CD8-positive, alpha-beta memory T cell (primary cell): ENCODE measurements at regions not wholly inside any gene's neighbourhood (a gene's known extent, or its start where the extent isn't known, plus 50 kb on each side); places are given as distances from the start of the nearest gene placed in this dataset.
"Not testable (repeated sequence)": the region's sequence is repeated elsewhere in the genome, so short reads cannot be mapped to it uniquely, and the experiment has no call there.

Experiments
- CTCF ChIA-PET: fragments of 350-600 bp; sonication (Branson Sonifier 250); formaldehyde crosslinking; loops from one replicate; lab custom pipeline; 2021; ENCODE audit warnings: antibody characterized with exemption; lab: Charles Lee
- POLR2A ChIA-PET: fragments of 350-600 bp; sonication (Branson Sonifier 250); formaldehyde crosslinking; loops from one replicate; lab custom pipeline; 2021; ENCODE audit warnings: antibody characterized with exemption; lab: Charles Lee
- DNase-seq, 5 donors: peaks; one replicate each; pipeline versions ENCODE4 v3.0.0 to v3.0.0-alpha.2; 2020 to 2022; ENCODE audit warnings: mixed read lengths in 1 of 5
- H3K27ac ChIP-seq: one replicate; pipeline ENCODE4 v1.7.0; 2013; ENCODE audit warnings: low read depth, mild to moderate bottlenecking, low read length, moderate library complexity
- H3K27me3 ChIP-seq: 2 replicates; pipeline ENCODE4 v1.7.0; 2013; ENCODE audit warnings: low read length, mild to moderate bottlenecking; ENCODE audit not compliant: insufficient read depth, poor library complexity, severe bottlenecking
- H3K36me3 ChIP-seq: 2 replicates; pipeline ENCODE4 v1.7.0; 2013; ENCODE audit warnings: mild to moderate bottlenecking, low read length, moderate library complexity; ENCODE audit not compliant: insufficient read depth
- H3K4me1 ChIP-seq: 2 replicates; pipeline ENCODE4 v1.7.0; 2013; ENCODE audit warnings: mild to moderate bottlenecking, low read length, moderate library complexity; ENCODE audit not compliant: insufficient read depth
- H3K4me3 ChIP-seq: 2 replicates; pipeline ENCODE4 v1.7.0; 2013; ENCODE audit warnings: mild to moderate bottlenecking, low read length
- H3K9me3 ChIP-seq: 2 replicates; pipeline ENCODE4 v1.7.0; 2013; ENCODE audit warnings: mild to moderate bottlenecking, low read length
- H3K27ac Mint-ChIP-seq, 8 donors: one replicate each; pipeline ENCODE4 v1.8.0; 2020 to 2021; ENCODE audit warnings: mixed read lengths in 8 of 8, mild to moderate bottlenecking in 6 of 8, inconsistent platforms in 3 of 8, moderate library complexity in 3 of 8
- H3K27me3 Mint-ChIP-seq, 2 donors: one replicate each; pipeline ENCODE4 v1.8.0; 2020 to 2021; ENCODE audit warnings: mixed read lengths in 2 of 2, mild to moderate bottlenecking in 1 of 2, moderate library complexity in 1 of 2
- H3K36me3 Mint-ChIP-seq, 3 donors: one replicate each; pipeline ENCODE4 v1.8.0; 2020 to 2021; ENCODE audit warnings: mixed read lengths in 3 of 3, inconsistent platforms in 1 of 3, mild to moderate bottlenecking in 1 of 3
- H3K4me1 Mint-ChIP-seq, 3 donors: one replicate each; pipeline ENCODE4 v1.8.0; 2020 to 2021; ENCODE audit warnings: mixed read lengths in 3 of 3, inconsistent platforms in 1 of 3, mild to moderate bottlenecking in 1 of 3
- H3K4me3 Mint-ChIP-seq, 7 donors: one replicate each; pipeline ENCODE4 v1.8.0; 2020 to 2021; ENCODE audit warnings: mixed read lengths in 7 of 7, mild to moderate bottlenecking in 6 of 7, moderate library complexity in 4 of 7, inconsistent platforms in 2 of 7
- H3K9me3 Mint-ChIP-seq, 5 donors: one replicate each; pipeline ENCODE4 v1.8.0; 2020 to 2022; ENCODE audit warnings: mixed read lengths in 5 of 5, mild to moderate bottlenecking in 3 of 5, moderate library complexity in 2 of 5, inconsistent platforms in 1 of 5

DNA sequence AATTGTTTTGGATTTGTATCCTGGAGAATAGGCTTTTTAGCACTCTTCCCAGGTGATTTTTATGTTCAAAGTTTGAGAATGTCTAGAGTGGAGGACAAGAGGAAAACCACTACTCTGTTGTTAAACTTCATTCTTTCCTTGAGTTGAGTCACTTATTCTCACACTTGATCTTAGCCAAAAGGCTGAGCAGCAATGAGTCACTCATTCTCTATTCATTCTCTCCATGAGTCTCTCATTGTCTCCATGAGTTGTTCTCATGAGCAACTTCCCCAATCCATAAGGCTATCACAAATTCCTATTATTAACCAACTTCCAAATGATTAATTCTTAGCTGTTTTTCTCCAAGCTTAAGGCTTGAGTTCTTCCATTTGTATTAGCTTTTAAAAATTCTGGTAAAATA lies 1393.3 kb downstream of the CDH8 start:
- Mint-ChIP-seq H3K9me3 (peaks cover 11 to 51% (median 13%) of the 10 kb centered on the region in 5 donors), H3K4me1 (no peaks in the 10 kb centered on the region), H3K27ac (no peak overlapping the region), H3K27me3 (no peaks in the 10 kb centered on the region), H3K4me3 (no peak overlapping the region), H3K36me3 (no peaks in the 10 kb centered on the region)
- Histone ChIP-seq H3K4me3 (no peak overlapping the region), H3K27me3 (no peaks in the 10 kb centered on the region), H3K9me3 (no peaks in the 10 kb centered on the region), H3K36me3 (no peaks in the 10 kb centered on the region), H3K4me1 (no peaks in the 10 kb centered on the region), H3K27ac (no peak overlapping the region)
- ChIA-PET CTCF (interaction anchor here (0.7 kb wide), 1 partner anchor 21 kb away, joined by 3 read pairs; no protein-coding TSS in a partner anchor), POLR2A (no interaction called here)
- DNase-seq, result no peak

DNA sequence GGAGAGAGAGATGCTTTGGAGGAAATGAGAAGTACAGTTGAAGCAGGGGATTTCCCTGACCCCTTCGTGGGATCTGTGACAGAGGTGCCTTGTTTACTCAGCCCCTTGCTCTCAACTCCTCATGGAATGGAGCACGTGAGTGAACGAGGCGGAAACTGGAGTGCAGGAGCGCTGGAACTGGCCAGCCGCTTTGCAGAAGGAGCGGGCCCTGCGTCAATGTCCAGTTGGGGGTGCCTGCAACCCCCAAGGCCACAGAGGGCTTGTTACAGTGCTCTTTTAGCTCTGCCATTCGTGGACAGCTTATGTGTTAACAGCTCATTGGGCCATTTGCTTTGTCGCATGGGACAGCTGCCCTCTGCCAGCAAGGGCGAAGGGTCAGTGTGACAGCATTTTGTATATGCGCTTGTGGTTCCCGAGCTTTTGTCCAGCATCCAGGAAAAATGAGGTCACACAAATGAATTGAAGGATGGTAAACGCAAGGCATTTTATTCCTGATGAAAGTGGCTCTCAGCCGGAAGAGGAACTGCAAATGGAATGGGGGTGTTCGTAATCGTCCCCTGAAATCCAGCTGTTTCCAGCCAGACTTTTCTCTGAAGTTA lies 1395.1 kb downstream of the CDH8 start:
- no peak overlapping the region for H3K27ac ChIP-seq
- ChIA-PET POLR2A (no interaction called here), CTCF (no interaction called here)
- no peaks in the 10 kb centered on the region for H3K36me3 Mint-ChIP-seq
- H3K36me3 ChIP-seq, result no peaks in the 10 kb centered on the region
- H3K27me3 ChIP-seq, result no peaks in the 10 kb centered on the region
- no peak for DNase-seq
- no peaks in the 10 kb centered on the region for H3K9me3 ChIP-seq
- no peak overlapping the region for H3K4me3 ChIP-seq
- H3K4me3 Mint-ChIP-seq, result no peak overlapping the region
- H3K27ac Mint-ChIP-seq, result no peak overlapping the region
- no peaks in the 10 kb centered on the region for H3K4me1 Mint-ChIP-seq
- no peaks in the 10 kb centered on the region for H3K4me1 ChIP-seq
- no peaks in the 10 kb centered on the region for H3K27me3 Mint-ChIP-seq
- peaks cover 11 to 48% (median 17%) of the 10 kb centered on the region in 5 donors for H3K9me3 Mint-ChIP-seq

DNA sequence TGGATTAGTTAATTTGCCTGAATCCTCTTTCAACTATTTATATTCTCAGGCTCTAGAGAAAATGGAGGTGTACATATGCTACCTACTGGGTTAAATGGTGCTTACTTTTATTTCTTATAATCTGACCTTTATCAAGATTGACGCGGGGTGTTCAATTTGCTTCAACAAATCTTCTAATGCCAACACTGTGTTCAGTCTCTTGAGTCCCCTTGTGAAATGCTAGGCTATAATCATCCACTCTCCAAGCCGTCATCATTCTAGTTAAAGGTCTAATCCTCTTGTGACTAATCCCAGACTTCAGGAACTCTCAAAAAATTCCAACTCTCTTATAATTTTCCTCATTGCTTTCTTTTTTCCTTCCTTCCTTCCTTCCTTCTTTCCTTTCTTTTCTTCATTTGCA lies 1396.2 kb downstream of the CDH8 start:
- Mint-ChIP-seq H3K4me1 (no peaks in the 10 kb centered on the region), H3K27ac (no peak overlapping the region), H3K27me3 (no peaks in the 10 kb centered on the region), H3K4me3 (no peak overlapping the region), H3K9me3 (peaks cover 11 to 52% (median 18%) of the 10 kb centered on the region in 5 donors), H3K36me3 (no peaks in the 10 kb centered on the region)
- ChIA-PET POLR2A (no interaction called here), CTCF (no interaction called here)
- H3K36me3 ChIP-seq, result no peaks in the 10 kb centered on the region
- H3K27ac ChIP-seq, result no peak overlapping the region
- no peaks in the 10 kb centered on the region for H3K27me3 ChIP-seq
- no peak for DNase-seq
- H3K9me3 ChIP-seq, result no peaks in the 10 kb centered on the region
- H3K4me1 ChIP-seq, result no peaks in the 10 kb centered on the region
- no peak overlapping the region for H3K4me3 ChIP-seq

DNA sequence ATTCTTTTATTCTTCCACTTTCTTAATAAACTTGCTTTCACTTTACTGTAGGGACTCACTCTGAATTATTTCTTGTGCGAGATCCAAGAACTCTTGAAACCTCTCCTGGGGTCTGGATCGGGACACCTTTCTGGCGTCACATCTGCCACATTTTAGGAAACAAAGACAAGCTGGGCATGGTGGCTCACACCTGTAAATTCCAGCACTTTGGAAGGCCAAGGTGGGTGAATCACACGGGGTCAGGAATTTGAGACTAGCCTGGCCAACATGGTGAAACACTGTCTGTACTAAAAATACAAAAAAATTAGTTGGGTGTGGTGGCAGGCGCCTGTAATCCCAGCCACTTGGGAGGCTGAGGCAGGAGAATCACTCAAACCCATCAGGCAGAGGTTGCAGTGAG lies 1399.6 kb downstream of the CDH8 start:
- H3K36me3 Mint-ChIP-seq, H3K4me3 ChIP-seq, H3K4me1 ChIP-seq, H3K4me1 Mint-ChIP-seq, H3K4me3 Mint-ChIP-seq, H3K27ac ChIP-seq, H3K27me3 ChIP-seq, CTCF ChIA-PET, DNase-seq, H3K27me3 Mint-ChIP-seq, H3K36me3 ChIP-seq, H3K27ac Mint-ChIP-seq, POLR2A ChIA-PET, H3K9me3 ChIP-seq: not testable (repeated sequence)
- peaks cover 16 to 55% (median 23%) of the 10 kb centered on the region in 5 donors for H3K9me3 Mint-ChIP-seq

DNA sequence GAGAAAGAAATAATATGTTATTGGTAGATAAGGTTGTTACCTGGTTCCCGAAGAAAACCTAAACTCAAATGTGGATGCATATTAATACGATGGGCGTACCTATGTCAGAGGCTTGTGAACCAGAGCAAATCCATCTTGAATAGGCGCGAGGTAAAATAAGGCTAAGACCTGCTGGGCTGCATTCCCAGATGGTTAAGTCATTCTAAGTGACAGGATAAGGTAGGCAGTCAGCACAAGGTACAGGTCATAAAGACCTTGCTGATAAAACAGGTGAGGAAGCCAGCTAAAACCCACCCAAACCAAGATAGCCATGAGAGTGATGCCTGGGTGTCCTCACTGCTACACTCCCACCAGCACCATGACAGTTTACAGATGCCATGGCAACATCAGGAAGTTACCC lies 1400.1 kb downstream of the CDH8 start:
- CTCF ChIA-PET, result no interaction called here
- Mint-ChIP-seq H3K9me3 (peaks cover 16 to 57% (median 23%) of the 10 kb centered on the region in 5 donors), H3K27me3 (no peaks in the 10 kb centered on the region), H3K27ac (no peak overlapping the region), H3K4me3 (no peak overlapping the region), H3K4me1 (no peaks in the 10 kb centered on the region), H3K36me3 (no peaks in the 10 kb centered on the region)
- POLR2A ChIA-PET, result no interaction called here
- no peaks in the 10 kb centered on the region for H3K4me1 ChIP-seq
- no peaks in the 10 kb centered on the region for H3K36me3 ChIP-seq
- no peaks in the 10 kb centered on the region for H3K9me3 ChIP-seq
- H3K27ac ChIP-seq, result no peak overlapping the region
- no peaks in the 10 kb centered on the region for H3K27me3 ChIP-seq
- no peak overlapping the region for H3K4me3 ChIP-seq
- no peak for DNase-seq

DNA sequence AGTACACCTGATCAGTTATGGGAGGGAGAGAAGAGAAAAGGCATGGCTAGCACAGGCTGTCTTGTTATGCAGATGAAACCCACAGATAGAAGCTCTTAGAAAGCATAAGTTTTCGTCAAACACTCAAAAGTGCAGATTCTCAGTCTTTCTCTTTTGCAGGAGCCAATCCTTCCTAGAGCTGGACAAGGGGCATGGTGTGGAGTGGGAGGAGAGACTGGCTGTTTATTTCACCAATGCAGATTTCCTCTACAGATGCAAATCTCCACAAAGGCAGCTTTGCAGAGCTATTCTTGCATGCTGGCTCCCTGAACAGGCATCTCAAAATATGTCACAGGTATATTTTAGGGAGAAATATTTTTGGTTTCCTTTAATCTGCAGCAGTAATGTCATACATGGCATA lies 1400.7 kb downstream of the CDH8 start:
- DNase-seq, result no peak
- POLR2A ChIA-PET, result no interaction called here
- Mint-ChIP-seq H3K4me3 (no peak overlapping the region), H3K4me1 (no peaks in the 10 kb centered on the region), H3K9me3 (peaks cover 13 to 63% (median 23%) of the 10 kb centered on the region in 5 donors), H3K27ac (no peak overlapping the region), H3K36me3 (no peaks in the 10 kb centered on the region), H3K27me3 (no peaks in the 10 kb centered on the region)
- no peaks in the 10 kb centered on the region for H3K27me3 ChIP-seq
- CTCF ChIA-PET, result no interaction called here
- H3K27ac ChIP-seq, result no peak overlapping the region
- H3K4me1 ChIP-seq, result no peaks in the 10 kb centered on the region
- H3K36me3 ChIP-seq, result no peaks in the 10 kb centered on the region
- no peaks in the 10 kb centered on the region for H3K9me3 ChIP-seq
- H3K4me3 ChIP-seq, result no peak overlapping the region

DNA sequence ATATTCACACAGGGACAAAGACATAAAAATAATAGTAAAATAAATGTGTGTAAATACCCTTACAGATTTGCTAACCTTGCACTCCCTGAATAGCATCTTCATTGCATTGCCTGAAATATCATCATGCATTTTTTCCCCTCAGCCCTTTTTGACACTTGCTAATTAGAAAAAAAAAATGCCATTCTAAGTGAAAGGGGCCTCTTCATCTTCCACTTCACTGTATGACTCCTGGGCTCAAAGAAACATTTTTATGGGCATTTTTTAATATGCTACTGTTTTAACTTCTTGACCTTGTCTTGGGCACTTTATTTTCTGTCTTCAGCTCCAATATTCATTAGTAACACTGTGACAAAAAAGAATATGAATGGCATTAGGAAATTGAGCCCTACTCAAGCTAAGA lies 1424.4 kb downstream of the CDH8 start:
- H3K4me1 ChIP-seq, result no peaks in the 10 kb centered on the region
- CTCF ChIA-PET, result no interaction called here

DNA sequence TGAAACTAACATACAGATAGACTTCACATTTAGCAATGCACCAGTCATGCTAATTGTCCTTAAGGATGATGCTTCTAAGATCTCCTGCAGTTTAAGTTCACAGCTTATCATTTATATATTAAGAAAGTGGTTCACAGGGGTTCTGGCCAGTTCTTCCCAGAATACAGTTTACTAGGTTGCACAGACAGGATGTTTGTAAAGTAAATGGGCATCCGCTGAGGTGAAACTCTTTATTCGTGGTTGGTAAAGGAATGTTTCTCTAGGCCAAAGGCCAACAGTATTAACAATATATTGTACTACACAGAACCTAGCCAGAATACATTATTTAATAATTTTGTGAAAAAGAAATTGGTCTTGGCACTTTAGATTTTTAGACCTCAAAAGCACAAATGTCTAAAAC lies 1427.3 kb downstream of the CDH8 start:
- POLR2A ChIA-PET, result no interaction called here

More for the DNA sequence above, 1424.4 kb downstream of the CDH8 start:
- Mint-ChIP-seq H3K27ac (no peak overlapping the region), H3K4me3 (no peak overlapping the region), H3K9me3 (peaks cover 7 to 53% (median 23%) of the 10 kb centered on the region in 5 donors), H3K4me1 (no peaks in the 10 kb centered on the region), H3K27me3 (no peaks in the 10 kb centered on the region), H3K36me3 (no peaks in the 10 kb centered on the region)
- H3K9me3 ChIP-seq, result no peaks in the 10 kb centered on the region
- POLR2A ChIA-PET, result no interaction called here
- no peak overlapping the region for H3K27ac ChIP-seq
- no peak for DNase-seq
- no peak overlapping the region for H3K4me3 ChIP-seq
- no peaks in the 10 kb centered on the region for H3K27me3 ChIP-seq
- H3K36me3 ChIP-seq, result no peaks in the 10 kb centered on the region

More for the DNA sequence above, 1427.3 kb downstream of the CDH8 start:
- no peaks in the 10 kb centered on the region for H3K36me3 Mint-ChIP-seq
- H3K4me3 Mint-ChIP-seq, result no peak overlapping the region
- no peaks in the 10 kb centered on the region for H3K27me3 ChIP-seq
- no peak overlapping the region for H3K27ac Mint-ChIP-seq
- no peak overlapping the region for H3K27ac ChIP-seq
- H3K36me3 ChIP-seq, result no peaks in the 10 kb centered on the region
- H3K9me3 ChIP-seq, result no peaks in the 10 kb centered on the region
- H3K4me1 Mint-ChIP-seq, result no peaks in the 10 kb centered on the region
- CTCF ChIA-PET, result no interaction called here
- H3K27me3 Mint-ChIP-seq, result no peaks in the 10 kb centered on the region
- no peak for DNase-seq
- no peak overlapping the region for H3K4me3 ChIP-seq
- H3K4me1 ChIP-seq, result no peaks in the 10 kb centered on the region
- H3K9me3 Mint-ChIP-seq, result peaks cover 7 to 54% (median 18%) of the 10 kb centered on the region in 5 donors
